B cell (primary cell): ENCODE measurements at regions not wholly inside any gene's neighbourhood (a gene's known extent, or its start where the extent isn't known, plus 50 kb on each side); places are given as distances from the start of the nearest gene placed in this dataset.

Experiments
- ATAC-seq: fragments of 200-7000 bp; cut with Tn5 transposase; one replicate; pipeline ENCODE4 v1.10.0; 2021; ENCODE audit warnings: low read depth, mild to moderate bottlenecking, moderate number of reproducible peaks, moderate library complexity
- CTCF ChIA-PET: fragments of 350-600 bp; sonication (Branson Sonifier 250); formaldehyde crosslinking; loops from one replicate; lab custom pipeline; 2021; ENCODE audit warnings: antibody characterized with exemption, inconsistent platforms; lab: Charles Lee
- POLR2A ChIA-PET: fragments of 350-600 bp; sonication (Branson Sonifier 250); formaldehyde crosslinking; loops from one replicate; lab custom pipeline; 2021; ENCODE audit warnings: antibody characterized with exemption; lab: Charles Lee
- DNase-seq: peaks from one replicate; pipeline ENCODE4 v3.0.0; 2013
- H2AFZ ChIP-seq: 2 replicates; pipeline ENCODE4 v1.6.1; 2012; ENCODE audit warnings: mild to moderate bottlenecking, low read depth, low read length; ENCODE audit not compliant: insufficient read depth, poor library complexity, severe bottlenecking
- H3K27ac ChIP-seq, 2 donors: 1 replicate in 1 of 2; 2 replicates in 1 of 2; pipeline ENCODE4 v1.5.1; 2012 to 2013; ENCODE audit warnings: low read length in 2 of 2, mild to moderate bottlenecking in 2 of 2, moderate library complexity in 1 of 2
- H3K27me3 ChIP-seq, 4 experiments: fragments of 200-600 bp in 1 of 4; sonication (generic) in 1 of 4; replicated peaks in 1 of 4; 1 replicate in 2 of 4; 2 replicates in 2 of 4; pipeline versions ENCODE4 v1.6.1 to v1.7.0; 2013 to 2016; ENCODE audit warnings: low read length in 3 of 4, mild to moderate bottlenecking in 2 of 4, mixed read lengths in 1 of 4, moderate library complexity in 1 of 4; ENCODE audit not compliant: insufficient read depth in 4 of 4, control insufficient read depth in 3 of 4; ENCODE audit errors: control extremely low read depth in 1 of 4
- H3K36me3 ChIP-seq, 2 experiments: replicated peaks in 1 of 2; 1 replicate in 1 of 2; 2 replicates in 1 of 2; pipeline versions ENCODE4 v1.6.1 to v1.7.1; 2013; ENCODE audit warnings: low read length in 1 of 2; ENCODE audit not compliant: insufficient read depth in 2 of 2, control insufficient read depth in 1 of 2; ENCODE audit errors: control extremely low read depth in 1 of 2, extremely low read depth in 1 of 2
- H3K4me1 ChIP-seq, 2 donors: fragments of 200-600 bp in 1 of 2; sonication (generic) in 1 of 2; 1 replicate in 1 of 2; 2 replicates in 1 of 2; pipeline versions ENCODE4 v1.5.1 to v1.6.1; 2013 to 2017; ENCODE audit warnings: low read length in 2 of 2; ENCODE audit not compliant: control insufficient read depth in 2 of 2, insufficient read depth in 2 of 2
- H3K4me2 ChIP-seq: replicated peaks from 2 replicates; pipeline ENCODE3; 2012; ENCODE audit warnings: mild to moderate bottlenecking, low read depth, low read length; ENCODE audit not compliant: poor library complexity, severe bottlenecking
- H3K4me3 ChIP-seq, 5 experiments: fragments of 200-600 bp in 1 of 5; sonication (generic) in 1 of 5; 1 replicate in 3 of 5; 2 replicates in 2 of 5; pipeline versions ENCODE4 v1.5.1 to v1.7.0; 2011 to 2016; ENCODE audit warnings: low read length in 4 of 5, mild to moderate bottlenecking in 4 of 5, low read depth in 2 of 5, control low read depth in 1 of 5, moderate library complexity in 1 of 5; ENCODE audit not compliant: insufficient read depth in 1 of 5; ENCODE audit errors: control extremely low read depth in 1 of 5, extremely low read depth in 1 of 5
- H3K79me2 ChIP-seq: fragments of 200-600 bp; sonication (generic); one replicate; pipeline ENCODE4 v1.6.0; 2016; ENCODE audit warnings: low read length; ENCODE audit not compliant: control insufficient read depth, insufficient read depth
- H3K9ac ChIP-seq: fragments of 200-600 bp; sonication (generic); 2 replicates; pipeline ENCODE4 v1.6.1; 2017; ENCODE audit warnings: mild to moderate bottlenecking, low read length, moderate library complexity
- H3K9me3 ChIP-seq, 3 donors: one replicate each; pipeline versions ENCODE4 v1.6.1 to v1.7.1; 2013; ENCODE audit warnings: low read length in 2 of 3; ENCODE audit not compliant: control insufficient read depth in 2 of 3, insufficient read depth in 1 of 3; ENCODE audit errors: control extremely low read depth in 1 of 3
- H4K20me1 ChIP-seq: 2 replicates; pipeline ENCODE4 v1.6.0; 2012; ENCODE audit warnings: mild to moderate bottlenecking, low read length; ENCODE audit not compliant: insufficient read depth, control insufficient read depth, poor library complexity, severe bottlenecking
- H3K27ac Mint-ChIP-seq: one replicate; pipeline ENCODE4 v1.8.0; 2021; ENCODE audit warnings: mixed read lengths
- H3K27me3 Mint-ChIP-seq: one replicate; pipeline ENCODE4 v1.8.0; 2021; ENCODE audit warnings: mixed read lengths
- H3K4me1 Mint-ChIP-seq: one replicate; pipeline ENCODE4 v1.8.0; 2021; ENCODE audit warnings: mixed read lengths
- H3K4me3 Mint-ChIP-seq: one replicate; pipeline ENCODE4 v1.8.0; 2021; ENCODE audit warnings: mixed read lengths
- H3K9me3 Mint-ChIP-seq: one replicate; pipeline ENCODE4 v1.8.0; 2022; ENCODE audit warnings: mixed read lengths; ENCODE audit not compliant: insufficient read depth
- EZH2 ChIP-seq: IDR thresholded peaks from 2 replicates; pipeline ENCODE4 v1.6.1; 2012; ENCODE audit warnings: borderline replicate concordance, low read depth, mild to moderate bottlenecking, moderate library complexity, low read length; ENCODE audit not compliant: insufficient read depth, poor library complexity, severe bottlenecking
- WGBS: methylation state at CpG from one replicate; pipeline ENCODE4 v1.1.5; 2013; ENCODE audit warnings: missing lambda C conversion rate; ENCODE audit not compliant: insufficient coverage; 5-methylcytosine and 5-hydroxymethylcytosine counted together
- intact Hi-C: fragments of 100-400 bp; cut with micrococcal nuclease; formaldehyde crosslinking; loops from one replicate; pipeline ENCODE4 v1.10.0; 2022
- TF ChIP-seq, protein P1 (sequence below): fragments of 200-600 bp; IDR thresholded peaks from one replicate; pipeline ENCODE4 v1.8.0; 2022; ENCODE audit warnings: antibody characterized with exemption, mild to moderate bottlenecking

DNA sequence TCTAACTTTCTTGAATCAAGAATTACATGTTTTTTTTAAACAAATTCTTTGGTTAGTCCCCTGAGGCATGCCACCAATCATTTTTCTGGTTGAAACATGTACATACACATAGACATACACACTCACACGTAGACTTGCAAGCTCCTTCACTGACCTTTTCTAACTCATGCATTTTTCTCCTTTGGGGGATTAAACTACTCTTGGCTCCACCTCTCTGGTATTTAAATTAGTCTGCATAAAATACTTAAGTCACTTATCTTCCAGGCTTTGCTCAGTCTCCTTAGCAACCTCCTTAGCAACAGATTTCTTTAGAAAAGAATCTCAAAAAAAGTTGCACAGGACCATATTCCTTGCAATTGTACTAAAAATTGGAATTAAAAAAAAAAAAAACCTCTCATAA is 440.9 kb upstream of the LRRC7 start:
- Mint-ChIP-seq H3K27ac (no peak overlapping the region), H3K27me3 (no peaks in the 10 kb centered on the region), H3K9me3 (no peaks in the 10 kb centered on the region), H3K4me3 (no peak overlapping the region), H3K4me1 (no peaks in the 10 kb centered on the region)
- no peaks in the 10 kb centered on the region for H3K36me3 ChIP-seq
- DNase-seq (no peak), ATAC-seq (no peak)
- H3K4me3 ChIP-seq, result no peak overlapping the region
- 63% methylated on average over 1 of the region's 1 CpG for WGBS
- TF ChIP-seq EZH2, result no peak
- TF ChIP-seq, protein P1, sequence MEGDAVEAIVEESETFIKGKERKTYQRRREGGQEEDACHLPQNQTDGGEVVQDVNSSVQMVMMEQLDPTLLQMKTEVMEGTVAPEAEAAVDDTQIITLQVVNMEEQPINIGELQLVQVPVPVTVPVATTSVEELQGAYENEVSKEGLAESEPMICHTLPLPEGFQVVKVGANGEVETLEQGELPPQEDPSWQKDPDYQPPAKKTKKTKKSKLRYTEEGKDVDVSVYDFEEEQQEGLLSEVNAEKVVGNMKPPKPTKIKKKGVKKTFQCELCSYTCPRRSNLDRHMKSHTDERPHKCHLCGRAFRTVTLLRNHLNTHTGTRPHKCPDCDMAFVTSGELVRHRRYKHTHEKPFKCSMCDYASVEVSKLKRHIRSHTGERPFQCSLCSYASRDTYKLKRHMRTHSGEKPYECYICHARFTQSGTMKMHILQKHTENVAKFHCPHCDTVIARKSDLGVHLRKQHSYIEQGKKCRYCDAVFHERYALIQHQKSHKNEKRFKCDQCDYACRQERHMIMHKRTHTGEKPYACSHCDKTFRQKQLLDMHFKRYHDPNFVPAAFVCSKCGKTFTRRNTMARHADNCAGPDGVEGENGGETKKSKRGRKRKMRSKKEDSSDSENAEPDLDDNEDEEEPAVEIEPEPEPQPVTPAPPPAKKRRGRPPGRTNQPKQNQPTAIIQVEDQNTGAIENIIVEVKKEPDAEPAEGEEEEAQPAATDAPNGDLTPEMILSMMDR, result no peak
- H3K79me2 ChIP-seq, result no peaks in the 10 kb centered on the region
- H3K9ac ChIP-seq, result no peak overlapping the region
- H3K4me2 ChIP-seq, result no peak overlapping the region
- ChIA-PET CTCF (no interaction called here), POLR2A (no interaction called here)
- intact Hi-C loops, result no loop called here
- H3K4me1 ChIP-seq, result no peaks in the 10 kb centered on the region
- H3K27ac ChIP-seq, result no peak overlapping the region
- no peak overlapping the region for H2AFZ ChIP-seq
- no peaks in the 10 kb centered on the region for H3K27me3 ChIP-seq
- H4K20me1 ChIP-seq, result no peaks in the 10 kb centered on the region
- no peaks in the 10 kb centered on the region for H3K9me3 ChIP-seq

DNA sequence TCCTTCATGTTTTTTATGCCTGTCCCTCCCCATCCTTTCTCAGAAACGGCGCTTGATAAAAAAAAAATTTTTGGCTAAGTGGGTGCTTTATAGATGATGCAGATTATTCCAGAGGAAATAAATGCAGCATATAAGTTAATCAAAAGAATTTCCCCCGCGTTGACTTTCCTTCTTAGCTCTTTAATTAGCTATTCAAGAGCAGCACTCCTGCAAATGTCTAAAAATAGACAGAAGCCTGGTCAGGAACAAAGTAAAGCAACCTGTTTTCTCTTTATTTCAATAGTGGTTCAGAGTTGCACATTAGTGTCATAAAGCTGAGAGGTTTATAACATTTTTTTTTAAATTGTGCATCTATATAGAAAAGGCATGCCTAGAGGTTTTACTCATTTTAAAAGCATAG is 439.5 kb upstream of the LRRC7 start:
- Mint-ChIP-seq H3K27me3 (no peaks in the 10 kb centered on the region), H3K4me1 (no peaks in the 10 kb centered on the region), H3K4me3 (no peak overlapping the region), H3K27ac (no peak overlapping the region), H3K9me3 (no peaks in the 10 kb centered on the region)
- ATAC-seq (no peak), DNase-seq (no peak)
- Histone ChIP-seq H3K27me3 (no peaks in the 10 kb centered on the region), H3K4me1 (no peaks in the 10 kb centered on the region), H3K4me2 (no peak overlapping the region), H3K9me3 (no peaks in the 10 kb centered on the region), H3K27ac (no peak overlapping the region), H3K9ac (no peak overlapping the region), H3K4me3 (no peak overlapping the region), H2AFZ (no peak overlapping the region), H3K36me3 (no peaks in the 10 kb centered on the region), H4K20me1 (no peaks in the 10 kb centered on the region), H3K79me2 (no peaks in the 10 kb centered on the region)
- intact Hi-C loops, result no loop called here
- ChIA-PET CTCF (no interaction called here), POLR2A (no interaction called here)
- WGBS, result no CpG with 5 or more reads among the region's 4 CpGs
- TF ChIP-seq, protein P1, result no peak
- no peak for TF ChIP-seq EZH2
